Lung (tissue), 11 donors: ENCODE measurements at regions not wholly inside any gene's neighbourhood (a gene's known extent, or its start where the extent isn't known, plus 50 kb on each side); places are given as distances from the start of the nearest gene placed in this dataset.

Experiments used
- ATAC-seq: fragments of 200-7000 bp; cut with Tn5 transposase; one replicate; pipeline ENCODE4 v1.9.1; 2020; ENCODE audit warnings: moderate number of reproducible peaks; ENCODE audit not compliant: insufficient read depth, low FRiP score
- DNase-seq, 3 donors: peaks; one replicate each; pipeline ENCODE4 v3.0.0-alpha.2; 2013 to 2017
- H3K27ac ChIP-seq, 2 donors: one replicate each; pipeline ENCODE4 v1.5.1; 2013; ENCODE audit warnings: mild to moderate bottlenecking in 2 of 2, moderate library complexity in 2 of 2, control low read depth in 1 of 2, inconsistent platforms in 1 of 2, low read depth in 1 of 2, low read length in 1 of 2
- H3K27me3 ChIP-seq, 3 donors: one replicate each; pipeline ENCODE4 v1.5.1; 2013; ENCODE audit warnings: low read length in 2 of 3; ENCODE audit not compliant: control insufficient read depth in 3 of 3, insufficient read depth in 3 of 3
- H3K36me3 ChIP-seq, 4 donors: one replicate each; pipeline ENCODE4 v1.5.1; 2013; ENCODE audit warnings: low read length in 4 of 4, mild to moderate bottlenecking in 1 of 4, moderate library complexity in 1 of 4; ENCODE audit not compliant: control insufficient read depth in 4 of 4, insufficient read depth in 4 of 4
- H3K4me1 ChIP-seq, 5 donors: one replicate each; pipeline ENCODE4 v1.5.1; 2013; ENCODE audit warnings: low read length in 5 of 5, mild to moderate bottlenecking in 2 of 5, moderate library complexity in 1 of 5; ENCODE audit not compliant: control insufficient read depth in 5 of 5, insufficient read depth in 5 of 5
- H3K4me3 ChIP-seq: one replicate; pipeline ENCODE4 v1.5.1; 2013; ENCODE audit warnings: mild to moderate bottlenecking, control low read depth, moderate library complexity
- H3K9ac ChIP-seq, 2 donors: one replicate each; pipeline ENCODE4 v1.5.1; 2013; ENCODE audit warnings: low read length in 2 of 2, control low read depth in 1 of 2; ENCODE audit not compliant: insufficient read depth in 1 of 2
- H3K9me3 ChIP-seq, 4 donors: one replicate each; pipeline ENCODE4 v1.5.1; 2013; ENCODE audit warnings: low read length in 3 of 4, mild to moderate bottlenecking in 1 of 4, moderate library complexity in 1 of 4; ENCODE audit not compliant: control insufficient read depth in 4 of 4, insufficient read depth in 3 of 4
- CTCF ChIP-seq: IDR thresholded peaks from 2 replicates; pipeline ENCODE4 v1.5.1; 2012; ENCODE audit warnings: mild to moderate bottlenecking; ENCODE audit errors: control extremely low read depth, extremely low read depth
- WGBS, 2 donors: extraction: QIAGEN DNeasy Blood & Tissue Kit; methylation state at CpG; one replicate each; pipeline ENCODE4 v1.1.7; 2013; 5-methylcytosine and 5-hydroxymethylcytosine counted together
- donor health status: control.
- donor health status: control.
- donor health status: Bipolar disorder and iron deficiency.
- donor health status: healthy.
- donor health status: DM: yes; HTN: yes; CAD: no.

- H3K36me3 ChIP-seq: no peaks in the 10 kb centered on the region
- no peak for TF ChIP-seq CTCF
- no peak for DNase-seq
- ATAC-seq: no peak
- no peaks in the 10 kb centered on the region for H3K9me3 ChIP-seq
- no peaks in the 10 kb centered on the region for H3K4me1 ChIP-seq
- no peaks in the 10 kb centered on the region for H3K27me3 ChIP-seq
- no peak overlapping the region for H3K9ac ChIP-seq
- no peak overlapping the region for H3K27ac ChIP-seq
- no peak overlapping the region for H3K4me3 ChIP-seq
These were observed 1185.7 kb upstream of the TSPY4 start for GRCh38 chrY:8151561-8151960.

DNA sequence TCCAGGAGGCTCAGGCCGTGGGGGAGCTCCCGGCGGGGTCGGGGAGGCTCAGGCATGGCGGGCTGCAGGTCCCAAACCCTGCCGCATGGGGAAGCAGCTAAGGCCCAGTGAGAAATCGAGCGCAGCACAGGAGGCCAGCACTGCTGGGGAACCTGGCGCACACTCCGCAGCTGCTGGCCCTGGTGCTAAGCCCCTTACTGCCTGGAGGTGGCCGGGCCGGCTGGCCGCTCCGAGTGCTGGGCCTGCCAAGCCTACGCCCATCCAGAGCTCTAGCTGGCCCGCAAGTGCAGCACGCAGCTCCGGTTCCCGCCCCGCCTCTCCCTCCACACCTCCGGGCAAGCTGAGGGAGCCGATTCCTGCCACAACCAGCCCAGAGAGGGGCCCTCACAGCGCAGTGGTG, 1208.7 kb upstream of the TSPY4 start:
- no peak overlapping the region for H3K27ac ChIP-seq
- no peak overlapping the region for H3K9ac ChIP-seq
- 87% methylated on average over 12 of the region's 23 CpGs; no CpG with 5 or more reads in 1 of the 2 donors for WGBS, 2 donors
- H3K4me3 ChIP-seq: no peak overlapping the region
- no peak for TF ChIP-seq CTCF
- no peaks in the 10 kb centered on the region for H3K9me3 ChIP-seq
- ATAC-seq: no peak
- DNase-seq: no peak
- H3K36me3 ChIP-seq: no peaks in the 10 kb centered on the region
- no peaks in the 10 kb centered on the region for H3K27me3 ChIP-seq
- no peaks in the 10 kb centered on the region for H3K4me1 ChIP-seq

DNA sequence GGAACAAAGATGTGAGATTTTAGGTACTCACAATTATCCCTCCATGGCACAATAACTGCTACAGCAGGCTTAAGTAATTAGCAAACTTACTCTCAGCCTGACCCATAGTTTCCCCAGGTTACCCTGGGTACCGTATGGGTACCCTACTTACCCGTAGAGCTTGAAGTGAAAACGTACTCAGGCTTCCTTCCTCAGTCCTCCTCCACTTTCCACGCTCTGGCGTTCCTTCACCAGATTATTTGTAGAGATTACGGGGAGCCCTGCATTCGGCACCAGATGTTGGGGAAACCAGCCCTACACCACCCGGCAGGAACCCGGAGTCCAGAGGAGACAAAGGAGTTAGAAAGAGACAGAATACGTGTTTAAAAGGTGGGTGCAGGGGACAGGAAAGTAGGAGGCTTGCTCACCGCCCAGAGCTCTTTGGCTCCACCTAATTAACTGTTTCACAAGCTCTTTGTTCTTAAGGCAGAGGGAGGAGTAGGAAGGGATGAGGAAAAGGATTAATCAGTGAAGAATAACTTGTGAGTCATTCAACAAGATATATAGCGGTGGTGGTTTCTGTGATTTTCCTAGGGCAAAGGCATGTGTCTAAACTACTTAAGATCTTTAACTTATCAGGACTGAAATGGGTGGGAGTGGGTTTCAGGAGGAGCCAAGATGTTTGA, 1211.2 kb upstream of the TSPY4 start:
- ATAC-seq (no peak), DNase-seq (no peak)
- WGBS, 2 donors: 82% methylated on average over 12 of the region's 12 CpGs; no CpG with 5 or more reads in 1 of the 2 donors
- no peak overlapping the region for H3K27ac ChIP-seq
- TF ChIP-seq CTCF: no peak
- H3K9ac ChIP-seq: no peak overlapping the region
- H3K9me3 ChIP-seq: no peaks in the 10 kb centered on the region
- H3K4me3 ChIP-seq: no peak overlapping the region
- no peaks in the 10 kb centered on the region for H3K4me1 ChIP-seq
- H3K36me3 ChIP-seq: no peaks in the 10 kb centered on the region
- H3K27me3 ChIP-seq: no peaks in the 10 kb centered on the region

DNA sequence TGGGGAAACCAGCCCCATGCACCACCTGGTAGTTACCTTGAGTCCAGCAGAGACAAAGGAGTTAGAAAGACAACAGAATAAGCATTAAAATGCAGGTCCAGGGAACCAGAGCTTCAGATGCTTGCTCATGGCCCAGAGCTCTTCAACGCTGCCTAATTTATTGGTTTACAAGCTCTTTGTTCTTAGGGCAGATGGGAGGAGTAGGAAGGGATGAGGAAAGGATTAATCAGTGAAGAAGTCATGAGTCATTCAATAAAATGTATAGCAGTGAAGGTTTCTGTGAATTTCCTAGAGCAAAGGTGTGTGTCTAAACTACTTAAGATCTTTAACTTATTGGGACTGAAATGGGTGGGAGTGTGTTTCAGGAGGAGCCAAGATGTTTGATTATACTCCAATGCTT, 1210.3 kb upstream of the AMELY start:
- Histone ChIP-seq H3K9ac (no peak overlapping the region), H3K4me1 (no peaks in the 10 kb centered on the region), H3K36me3 (no peaks in the 10 kb centered on the region), H3K27ac (no peak overlapping the region), H3K27me3 (no peaks in the 10 kb centered on the region), H3K4me3 (no peak overlapping the region), H3K9me3 (no peaks in the 10 kb centered on the region)
- 55% methylated on average over 1 of the region's 1 CpG; no CpG with 5 or more reads in 1 of the 2 donors for WGBS, 2 donors
- TF ChIP-seq CTCF: no peak
- DNase-seq (no peak), ATAC-seq (no peak)
